Right atrium auricular region (tissue), 2 donors: ENCODE measurements at regions not wholly inside any gene's neighbourhood (a gene's known extent, or its start where the extent isn't known, plus 50 kb on each side); places are given as distances from the start of the nearest gene placed in this dataset.

ENCODE experiments used
- DNase-seq: peaks from one replicate; pipeline ENCODE4 v3.0.0-alpha.2; 2019; ENCODE audit warnings: low spot score
- H3K27ac ChIP-seq, 2 donors: fragments of 200-600 bp; sonication (generic); 1 replicate in 1 of 2; 2 replicates in 1 of 2; pipeline ENCODE4 v1.5.1; 2016 to 2019
- H3K27me3 ChIP-seq, 2 donors: fragments of 200-600 bp; sonication (generic); one replicate each; pipeline versions ENCODE4 v1.5.1 to v1.6.0; 2017 to 2019
- H3K36me3 ChIP-seq: fragments of 200-600 bp; sonication (generic); one replicate; pipeline ENCODE4 v1.5.1; 2016
- H3K4me1 ChIP-seq, 2 donors: fragments of 200-600 bp; sonication (generic); one replicate each; pipeline versions ENCODE4 v1.5.1 to v1.6.0; 2017 to 2019
- H3K4me3 ChIP-seq, 2 donors: fragments of 200-600 bp; sonication (generic); 1 replicate in 1 of 2; 2 replicates in 1 of 2; pipeline ENCODE4 v1.5.1; 2017 to 2019; ENCODE audit warnings: mild to moderate bottlenecking in 1 of 2, moderate library complexity in 1 of 2
- H3K9me3 ChIP-seq, 2 donors: fragments of 200-600 bp; sonication (generic); one replicate each; pipeline ENCODE4 v1.5.1; 2019
- TF ChIP-seq, protein P1 (sequence below), 2 donors: fragments of 200-600 bp; sonication (generic); IDR thresholded peaks; one replicate each; pipeline ENCODE4 v1.5.1; 2019; ENCODE audit warnings: antibody characterized with exemption in 2 of 2

DNA sequence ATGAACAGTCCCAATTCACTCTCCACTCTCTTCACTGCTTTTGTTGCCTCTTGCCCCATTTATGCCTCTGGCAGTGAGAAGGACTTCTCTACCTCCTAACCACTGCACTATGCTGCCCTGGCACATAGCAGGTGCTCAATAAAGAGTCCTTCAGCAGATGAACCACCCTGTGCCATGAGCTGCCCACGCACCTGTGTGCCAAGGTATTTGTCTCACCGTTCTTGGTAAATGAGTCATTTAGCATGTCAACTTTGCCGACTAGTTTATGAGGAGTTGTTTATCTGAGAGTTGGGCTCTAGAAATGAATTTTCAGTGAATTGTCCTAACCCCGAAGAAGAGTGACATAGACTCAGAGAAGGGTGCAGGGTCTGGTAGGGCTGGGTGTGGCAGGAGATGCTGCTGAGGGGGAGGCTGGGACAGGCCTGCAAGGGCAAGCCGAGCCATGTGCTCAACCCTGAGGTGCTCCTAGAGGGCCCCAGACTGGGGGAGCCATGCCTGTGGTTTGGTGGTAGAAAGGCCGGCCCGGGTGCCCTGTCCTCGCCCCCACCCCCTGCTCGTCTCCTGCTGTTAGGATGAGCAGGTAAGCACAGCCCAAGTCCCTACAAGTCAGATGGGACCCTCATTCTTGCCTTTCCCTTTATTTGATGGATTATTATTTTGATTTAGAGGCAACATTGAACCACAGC, 654.5 kb downstream of the MATN1 start:
- TF ChIP-seq, protein P1, sequence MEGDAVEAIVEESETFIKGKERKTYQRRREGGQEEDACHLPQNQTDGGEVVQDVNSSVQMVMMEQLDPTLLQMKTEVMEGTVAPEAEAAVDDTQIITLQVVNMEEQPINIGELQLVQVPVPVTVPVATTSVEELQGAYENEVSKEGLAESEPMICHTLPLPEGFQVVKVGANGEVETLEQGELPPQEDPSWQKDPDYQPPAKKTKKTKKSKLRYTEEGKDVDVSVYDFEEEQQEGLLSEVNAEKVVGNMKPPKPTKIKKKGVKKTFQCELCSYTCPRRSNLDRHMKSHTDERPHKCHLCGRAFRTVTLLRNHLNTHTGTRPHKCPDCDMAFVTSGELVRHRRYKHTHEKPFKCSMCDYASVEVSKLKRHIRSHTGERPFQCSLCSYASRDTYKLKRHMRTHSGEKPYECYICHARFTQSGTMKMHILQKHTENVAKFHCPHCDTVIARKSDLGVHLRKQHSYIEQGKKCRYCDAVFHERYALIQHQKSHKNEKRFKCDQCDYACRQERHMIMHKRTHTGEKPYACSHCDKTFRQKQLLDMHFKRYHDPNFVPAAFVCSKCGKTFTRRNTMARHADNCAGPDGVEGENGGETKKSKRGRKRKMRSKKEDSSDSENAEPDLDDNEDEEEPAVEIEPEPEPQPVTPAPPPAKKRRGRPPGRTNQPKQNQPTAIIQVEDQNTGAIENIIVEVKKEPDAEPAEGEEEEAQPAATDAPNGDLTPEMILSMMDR (IDR thresholded peaks at IDR 0.05): no peak
- H3K4me3 ChIP-seq: no peak overlapping the region
- H3K4me1 ChIP-seq: no peaks in the 10 kb centered on the region
- no peak overlapping the region for H3K27ac ChIP-seq
- no peaks in the 10 kb centered on the region for H3K36me3 ChIP-seq
- DNase-seq: no peak
- no peaks in the 10 kb centered on the region for H3K9me3 ChIP-seq
- no peaks in the 10 kb centered on the region for H3K27me3 ChIP-seq

DNA sequence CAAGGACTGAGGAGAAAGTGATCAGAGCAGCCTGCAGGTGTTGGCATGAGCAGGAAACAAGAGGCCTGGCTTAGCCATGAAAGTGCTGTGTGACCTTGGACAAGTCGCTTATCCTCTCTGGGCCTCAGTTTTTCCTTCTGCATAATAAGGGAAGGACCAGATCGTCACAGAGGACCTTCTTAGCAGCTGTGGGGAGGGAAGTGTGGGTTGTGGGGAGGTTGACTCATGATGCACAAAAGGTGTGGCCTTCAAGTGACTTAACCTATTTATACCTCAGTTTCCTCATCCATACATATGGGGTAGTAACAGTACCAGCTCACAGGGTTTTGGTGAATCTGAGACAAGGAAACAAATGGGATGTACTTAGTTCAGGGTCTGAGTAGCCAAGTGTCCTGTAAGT, 658.8 kb downstream of the MATN1 start:
- no peaks in the 10 kb centered on the region for H3K9me3 ChIP-seq
- no peak overlapping the region for H3K27ac ChIP-seq
- no peak overlapping the region for H3K4me3 ChIP-seq
- H3K36me3 ChIP-seq: no peaks in the 10 kb centered on the region
- DNase-seq: no peak
- no peaks in the 10 kb centered on the region for H3K27me3 ChIP-seq
- no peaks in the 10 kb centered on the region for H3K4me1 ChIP-seq
- TF ChIP-seq, protein P1 (IDR thresholded peaks at IDR 0.05): no peak

DNA sequence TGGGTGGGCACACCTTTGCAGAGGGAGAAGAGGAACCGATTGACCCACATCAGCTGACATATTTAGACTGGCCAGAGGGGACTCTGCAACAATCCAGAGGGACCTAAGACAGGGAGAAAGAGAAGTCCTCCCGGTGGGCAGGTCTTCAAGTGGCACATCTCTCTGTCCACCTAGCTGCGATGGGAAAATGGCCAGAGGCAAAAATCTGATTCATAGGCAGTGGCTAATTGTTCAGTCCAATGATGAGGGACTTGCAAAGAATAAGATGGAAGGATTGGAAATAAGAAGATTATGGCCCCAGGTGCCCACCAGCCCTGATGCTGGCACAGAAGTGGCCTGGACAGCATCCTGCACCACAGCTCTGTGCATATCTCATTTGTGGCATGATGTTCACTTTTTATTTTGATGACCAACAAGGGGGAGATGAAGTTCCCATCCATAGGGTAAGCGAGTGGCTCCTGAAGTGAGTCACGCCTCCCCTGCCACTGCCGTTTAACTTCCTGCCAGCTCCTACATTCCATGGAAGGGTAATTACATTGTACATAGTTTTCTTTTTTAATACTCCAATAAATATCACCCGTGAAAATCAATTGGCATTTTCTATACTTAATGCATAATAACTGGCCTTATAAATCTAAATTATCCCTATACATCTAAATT, 659.6 kb downstream of the MATN1 start:
- Histone ChIP-seq H3K36me3 (no peaks in the 10 kb centered on the region), H3K27me3 (no peaks in the 10 kb centered on the region), H3K9me3 (no peaks in the 10 kb centered on the region), H3K27ac (no peak overlapping the region), H3K4me3 (no peak overlapping the region), H3K4me1 (no peaks in the 10 kb centered on the region)
- TF ChIP-seq, protein P1 (IDR thresholded peaks at IDR 0.05): no peak
- DNase-seq: no peak

DNA sequence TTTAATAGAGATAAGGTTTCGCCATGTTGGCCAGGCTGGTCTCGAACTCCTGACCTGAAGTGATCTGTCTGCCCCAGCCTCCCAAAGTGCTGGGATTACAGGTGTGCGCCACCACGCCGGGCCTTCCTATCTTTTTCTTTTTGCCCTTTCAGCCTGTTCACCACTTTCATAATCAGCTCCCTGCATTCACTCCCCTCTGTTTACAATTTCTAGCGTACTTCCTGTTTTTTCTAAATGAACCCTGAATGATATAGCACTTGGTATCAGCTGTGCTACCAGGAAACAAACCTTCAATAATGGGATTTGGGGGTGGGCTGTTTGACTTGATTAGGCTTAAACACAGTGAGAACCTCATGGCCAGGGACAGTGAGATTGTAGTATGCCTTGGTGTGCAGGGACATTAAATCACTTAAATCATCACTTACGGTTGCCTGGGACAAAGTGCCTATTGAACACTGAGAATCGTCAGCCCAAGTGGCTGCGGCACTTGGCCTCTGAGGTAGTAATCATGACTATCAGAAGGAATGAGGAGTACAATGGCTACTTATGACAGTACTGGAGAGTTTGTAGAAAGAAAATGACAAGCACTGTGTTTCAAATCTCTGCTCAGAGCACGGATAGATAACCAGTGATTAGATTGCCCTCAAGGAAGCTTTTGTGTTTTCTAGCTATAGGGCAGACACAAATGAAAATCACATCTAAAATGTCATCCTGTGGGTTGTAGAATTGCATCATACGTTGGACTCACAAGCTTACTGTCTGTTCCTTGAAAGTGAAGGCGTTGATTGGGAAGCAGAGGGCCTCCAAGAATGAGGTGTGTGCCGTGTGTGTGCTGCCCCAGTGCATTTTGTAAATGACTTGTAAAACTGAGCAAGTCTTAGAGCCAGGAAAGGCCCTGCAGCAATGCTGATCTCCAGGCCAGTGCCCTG, 661.8 kb downstream of the MATN1 start:
- Histone ChIP-seq H3K4me3 (no peak overlapping the region), H3K4me1 (no peaks in the 10 kb centered on the region), H3K27me3 (no peaks in the 10 kb centered on the region), H3K27ac (no peak overlapping the region), H3K9me3 (no peaks in the 10 kb centered on the region), H3K36me3 (no peaks in the 10 kb centered on the region)
- no peak for DNase-seq
- TF ChIP-seq, protein P1 (IDR thresholded peaks at IDR 0.05): no peak

DNA sequence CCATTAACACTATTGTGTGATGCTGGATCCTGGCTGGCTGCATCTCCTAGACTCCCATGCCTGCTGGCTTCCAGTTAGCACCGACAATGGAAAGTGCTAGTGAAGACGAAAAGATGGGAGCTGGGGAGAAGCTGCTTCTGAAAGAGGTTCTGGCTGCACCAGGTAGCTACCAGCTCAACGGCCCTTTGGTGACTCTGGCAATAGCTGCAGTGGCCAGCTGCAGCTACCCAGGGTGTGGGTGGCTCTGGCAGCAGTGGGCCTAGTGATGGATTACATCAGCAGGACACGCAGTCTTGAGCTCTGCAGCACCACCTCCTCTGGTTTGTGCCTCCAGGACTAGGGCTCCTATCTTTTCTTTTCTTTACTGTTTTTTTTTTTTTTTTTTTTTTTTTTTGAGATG, 662.6 kb downstream of the MATN1 start:
- Histone ChIP-seq H3K36me3 (no peaks in the 10 kb centered on the region), H3K4me1 (no peaks in the 10 kb centered on the region), H3K27ac (no peak overlapping the region), H3K9me3 (no peaks in the 10 kb centered on the region), H3K4me3 (no peak overlapping the region), H3K27me3 (no peaks in the 10 kb centered on the region)
- TF ChIP-seq, protein P1 (IDR thresholded peaks at IDR 0.05): no peak
- DNase-seq: no peak
